Smooth muscle cell (in vitro differentiated cells): ENCODE measurements at regions not wholly inside any gene's neighbourhood (a gene's known extent, or its start where the extent isn't known, plus 50 kb on each side); places are given as distances from the start of the nearest gene placed in this dataset.

Source experiments
- DNase-seq: peaks from one replicate; lab custom pipeline; 2025; ENCODE audit not compliant: unreplicated experiment; lab: John Stamatoyannopoulos, UW
- H2AFZ ChIP-seq: fragments of 200-600 bp; sonication (generic); 2 replicates; pipeline ENCODE4 v1.6.0; 2016; ENCODE audit warnings: antibody characterized with exemption, low read depth, mild to moderate bottlenecking
- H3F3A ChIP-seq: fragments of 200-600 bp; sonication (generic); 2 replicates; pipeline ENCODE4 v1.6.0; 2017; ENCODE audit warnings: antibody characterized with exemption, low read depth
- H3K27ac ChIP-seq: fragments of 200-600 bp; sonication (generic); 2 replicates; pipeline ENCODE4 v1.5.1; 2016; ENCODE audit warnings: low read depth, mild to moderate bottlenecking
- H3K27me3 ChIP-seq: fragments of 200-600 bp; sonication (generic); 2 replicates; pipeline ENCODE4 v1.6.1; 2016; ENCODE audit warnings: low read depth, mild to moderate bottlenecking
- H3K36me3 ChIP-seq: fragments of 200-600 bp; sonication (generic); 2 replicates; pipeline ENCODE4 v1.5.1; 2016; ENCODE audit warnings: low read depth
- H3K4me1 ChIP-seq: fragments of 200-600 bp; sonication (generic); 2 replicates; pipeline ENCODE4 v1.5.1; 2016; ENCODE audit warnings: low read depth
- H3K4me2 ChIP-seq: fragments of 200-600 bp; sonication (generic); 2 replicates; pipeline ENCODE4 v1.6.0; 2016; ENCODE audit warnings: mild to moderate bottlenecking
- H3K4me3 ChIP-seq: fragments of 200-600 bp; sonication (generic); 2 replicates; pipeline ENCODE4 v1.5.1; 2016; ENCODE audit warnings: mild to moderate bottlenecking
- H3K79me2 ChIP-seq: fragments of 200-600 bp; sonication (generic); 2 replicates; pipeline ENCODE4 v1.6.0; 2016; ENCODE audit warnings: low read depth, mild to moderate bottlenecking
- H3K9ac ChIP-seq: fragments of 200-600 bp; sonication (generic); 2 replicates; pipeline ENCODE4 v1.6.0; 2016; ENCODE audit warnings: low read depth
- H3K9me3 ChIP-seq: fragments of 200-600 bp; sonication (generic); replicated peaks from 2 replicates; pipeline ENCODE4 v1.5.1; 2016; ENCODE audit warnings: low read depth
- H4K20me1 ChIP-seq: fragments of 200-600 bp; sonication (generic); 2 replicates; pipeline ENCODE4 v1.6.0; 2016; ENCODE audit warnings: low read depth
- CTCF ChIP-seq: fragments of 200-600 bp; sonication (generic); IDR thresholded peaks from 2 replicates; pipeline ENCODE4 v1.5.1; 2017; ENCODE audit warnings: borderline replicate concordance, mild to moderate bottlenecking, antibody characterized with exemption; ENCODE audit not compliant: insufficient read depth, poor library complexity, severe bottlenecking
- WGBS: methylation state at CpG from one replicate; pipeline ENCODE4 v1.1.7; 2016; ENCODE audit warnings: low lambda C conversion rate; 5-methylcytosine and 5-hydroxymethylcytosine counted together

- Histone ChIP-seq H3K9me3 (no peaks in the 10 kb centered on the region), H3K36me3 (no peaks in the 10 kb centered on the region), H2AFZ (no peak overlapping the region), H3K9ac (no peak overlapping the region), H3K27ac (no peak overlapping the region), H3K4me1 (no peaks in the 10 kb centered on the region), H3K79me2 (no peaks in the 10 kb centered on the region), H4K20me1 (no peaks in the 10 kb centered on the region), H3K4me2 (no peak overlapping the region), H3K4me3 (no peak overlapping the region), H3F3A (no peaks in the 10 kb centered on the region), H3K27me3 (peaks cover 5% of the 10 kb centered on the region)
- peak; percentile 18 for TF ChIP-seq CTCF
- no peak for DNase-seq
- 58% methylated on average over 4 of the region's 4 CpGs for WGBS
These were observed 1562.4 kb upstream of the TMEM132C start for GRCh38 chr12:126704609-126705008.

GRCh38 chr12:126706300-126706699 lies 1560.7 kb upstream of the TMEM132C start:
- no peak for TF ChIP-seq CTCF
- no peaks in the 10 kb centered on the region for H3K4me1 ChIP-seq
- no peak overlapping the region for H3K4me2 ChIP-seq
- H3K9me3 ChIP-seq: no peaks in the 10 kb centered on the region
- H3K27me3 ChIP-seq: peaks cover 5% of the 10 kb centered on the region
- H3K36me3 ChIP-seq: no peaks in the 10 kb centered on the region
- H3K9ac ChIP-seq: no peak overlapping the region
- H3F3A ChIP-seq: no peaks in the 10 kb centered on the region
- no peaks in the 10 kb centered on the region for H4K20me1 ChIP-seq
- no peak for DNase-seq
- WGBS: 38% methylated on average over 4 of the region's 4 CpGs
- H3K4me3 ChIP-seq: no peak overlapping the region
- H3K27ac ChIP-seq: no peak overlapping the region
- no peaks in the 10 kb centered on the region for H3K79me2 ChIP-seq
- H2AFZ ChIP-seq: no peak overlapping the region

- H3K79me2 ChIP-seq: no peaks in the 10 kb centered on the region
- 39% methylated on average over 3 of the region's 3 CpGs for WGBS
- no peak overlapping the region for H3K4me3 ChIP-seq
- no peak overlapping the region for H2AFZ ChIP-seq
- no peaks in the 10 kb centered on the region for H3F3A ChIP-seq
- no peak for TF ChIP-seq CTCF
- H3K27me3 ChIP-seq: peaks cover 5% of the 10 kb centered on the region
- no peaks in the 10 kb centered on the region for H4K20me1 ChIP-seq
- H3K4me1 ChIP-seq: no peaks in the 10 kb centered on the region
- no peaks in the 10 kb centered on the region for H3K36me3 ChIP-seq
- no peak overlapping the region for H3K27ac ChIP-seq
- no peaks in the 10 kb centered on the region for H3K9me3 ChIP-seq
- no peak overlapping the region for H3K9ac ChIP-seq
- H3K4me2 ChIP-seq: no peak overlapping the region
- no peak for DNase-seq
These were observed 1558.5 kb upstream of the TMEM132C start for GRCh38 chr12:126708492-126708896.

- Histone ChIP-seq H3K9ac (no peak overlapping the region), H3K79me2 (no peaks in the 10 kb centered on the region), H4K20me1 (no peaks in the 10 kb centered on the region), H3K9me3 (no peaks in the 10 kb centered on the region), H3K27me3 (no peaks in the 10 kb centered on the region), H3K36me3 (no peaks in the 10 kb centered on the region), H3F3A (no peaks in the 10 kb centered on the region), H2AFZ (no peak overlapping the region), H3K4me3 (no peak overlapping the region), H3K4me2 (no peak overlapping the region), H3K27ac (no peak overlapping the region), H3K4me1 (no peaks in the 10 kb centered on the region)
- TF ChIP-seq CTCF: no peak
- no peak for DNase-seq
These were observed 1548.6 kb upstream of the TMEM132C start for GRCh38 chr12:126718365-126718764.
